Keratinocyte (primary cell): ENCODE measurements at regions not wholly inside any gene's neighbourhood (a gene's known extent, or its start where the extent isn't known, plus 50 kb on each side); places are given as distances from the start of the nearest gene placed in this dataset.

Source experiments
- DNase-seq: peaks from one replicate; pipeline ENCODE4 v3.0.0-alpha.2; 2011; ENCODE audit warnings: low read depth, missing footprints, low spot score
- FAIRE-seq: peaks from 2 replicates; lab custom pipeline; 2011; peaks lifted over from hg19 to GRCh38; lab: Jason Lieb, UNC
- H2AFZ ChIP-seq: 2 replicates; pipeline ENCODE4 v1.6.0; 2012; ENCODE audit warnings: low read length, control low read depth, inconsistent platforms; ENCODE audit not compliant: control insufficient read depth
- H3K27ac ChIP-seq: 2 replicates; pipeline ENCODE4 v1.5.1; 2011; ENCODE audit warnings: low read length; ENCODE audit not compliant: control insufficient read depth, insufficient read depth
- H3K27me3 ChIP-seq: 3 replicates; pipeline ENCODE4 v1.6.0; 2011; ENCODE audit warnings: low read length; ENCODE audit not compliant: control insufficient read depth, insufficient read depth; ENCODE audit errors: extremely low read depth
- H3K36me3 ChIP-seq, 2 experiments: 2 replicates in 1 of 2; 3 replicates in 1 of 2; pipeline ENCODE4 v1.5.1; 2011; ENCODE audit warnings: low read length in 2 of 2, mild to moderate bottlenecking in 1 of 2; ENCODE audit not compliant: control insufficient read depth in 2 of 2, insufficient read depth in 2 of 2; ENCODE audit errors: extremely low read depth in 1 of 2
- H3K4me1 ChIP-seq: 3 replicates; pipeline ENCODE4 v1.5.1; 2011; ENCODE audit warnings: low read length; ENCODE audit not compliant: control insufficient read depth, insufficient read depth; ENCODE audit errors: extremely low read depth
- H3K4me2 ChIP-seq: 3 replicates; pipeline ENCODE4 v1.6.0; 2011; ENCODE audit warnings: low read depth, low read length; ENCODE audit not compliant: control insufficient read depth, insufficient read depth; ENCODE audit errors: extremely low read depth
- H3K4me3 ChIP-seq, 3 experiments: fragments of 200-600 bp in 1 of 3; sonication (generic) in 1 of 3; 2 replicates in 2 of 3; 3 replicates in 1 of 3; pipeline ENCODE4 v1.5.1; 2011 to 2016; ENCODE audit warnings: low read length in 3 of 3, mild to moderate bottlenecking in 3 of 3, control low read depth in 2 of 3, inconsistent platforms in 1 of 3, low read depth in 1 of 3, mixed read lengths in 1 of 3, mixed run types in 1 of 3, moderate library complexity in 1 of 3; ENCODE audit not compliant: control insufficient read depth in 2 of 3, insufficient read depth in 2 of 3; ENCODE audit errors: extremely low read depth in 1 of 3
- H3K79me2 ChIP-seq: 2 replicates; pipeline ENCODE4 v1.6.0; 2012; ENCODE audit warnings: low read length; ENCODE audit not compliant: control insufficient read depth, insufficient read depth
- H3K9ac ChIP-seq: 3 replicates; pipeline ENCODE4 v1.6.0; 2011; ENCODE audit warnings: low read length; ENCODE audit not compliant: control insufficient read depth, insufficient read depth; ENCODE audit errors: extremely low read depth
- H3K9me1 ChIP-seq: 3 replicates; pipeline ENCODE4 v1.6.0; 2011; ENCODE audit warnings: low read length; ENCODE audit not compliant: control insufficient read depth, insufficient read depth; ENCODE audit errors: extremely low read depth
- H3K9me3 ChIP-seq: 2 replicates; pipeline ENCODE4 v1.5.1; 2012; ENCODE audit warnings: low read depth, low read length; ENCODE audit not compliant: control insufficient read depth
- H4K20me1 ChIP-seq: 3 replicates; pipeline ENCODE4 v1.6.0; 2011; ENCODE audit warnings: low read length; ENCODE audit not compliant: control insufficient read depth, insufficient read depth; ENCODE audit errors: extremely low read depth
- CTCF ChIP-seq, 3 experiments: IDR thresholded peaks in 1 of 3; conservative IDR thresholded peaks in 1 of 3; optimal IDR thresholded peaks in 1 of 3; 2 replicates in 2 of 3; 3 replicates in 1 of 3; pipeline versions ENCODE3 to v1.5.1; 2011; ENCODE audit warnings: low read length in 3 of 3, mild to moderate bottlenecking in 3 of 3, moderate library complexity in 2 of 3, control low read depth in 1 of 3, inconsistent platforms in 1 of 3; ENCODE audit not compliant: insufficient read depth in 2 of 3; ENCODE audit errors: extremely low read depth in 1 of 3
- EZH2 ChIP-seq: IDR thresholded peaks from one replicate; pipeline ENCODE4 v1.6.1; 2012; ENCODE audit warnings: inconsistent platforms, mild to moderate bottlenecking, low read length, moderate library complexity
- dilution Hi-C: fragments of 300-500 bp; cut with MboI; formaldehyde crosslinking; loops from one replicate; pipeline ENCODE4 v1.7.0; 2020; ENCODE audit warnings: low sequenced_read_pairs; ENCODE audit not compliant: extremely low pct_ligation_motif_present

GRCh38 chr2:151009437-151010175 is 252.1 kb downstream of the RBM43 start:
- H3K79me2 ChIP-seq, result no peaks in the 10 kb centered on the region
- no peak for FAIRE-seq
- no peaks in the 10 kb centered on the region for H4K20me1 ChIP-seq

GRCh38 chr2:151007365-151007764 is 254.3 kb downstream of the RBM43 start:
- Histone ChIP-seq H3K36me3 (no peaks in the 10 kb centered on the region), H3K4me2 (no peak overlapping the region), H2AFZ (no peak overlapping the region), H3K79me2 (no peaks in the 10 kb centered on the region), H3K9me1 (no peaks in the 10 kb centered on the region), H3K27me3 (no peaks in the 10 kb centered on the region), H3K4me3 (no peak overlapping the region), H3K9me3 (no peaks in the 10 kb centered on the region), H3K9ac (no peak overlapping the region), H4K20me1 (no peaks in the 10 kb centered on the region), H3K27ac (no peak overlapping the region), H3K4me1 (no peaks in the 10 kb centered on the region)
- dilution Hi-C loops, result no loop called here
- TF ChIP-seq EZH2, result no peak
- DNase-seq (no peak), FAIRE-seq (no peak)

More at GRCh38 chr2:151009437-151010175, 252.1 kb downstream of the RBM43 start:
- Histone ChIP-seq H3K36me3 (no peaks in the 10 kb centered on the region), H3K4me2 (no peak overlapping the region), H3K9me3 (no peaks in the 10 kb centered on the region), H2AFZ (no peak overlapping the region), H3K9me1 (no peaks in the 10 kb centered on the region), H3K27me3 (no peaks in the 10 kb centered on the region), H3K9ac (no peak overlapping the region), H3K4me1 (no peaks in the 10 kb centered on the region), H3K4me3 (no peak overlapping the region), H3K27ac (no peak overlapping the region)
- no peak for DNase-seq
- TF ChIP-seq EZH2 (no peak), CTCF (optimal IDR thresholded peaks at IDR 0.05 in 1 of 3, IDR thresholded peaks at IDR 0.05 in 1 of 3, conservative IDR thresholded peaks at IDR 0.05 in 1 of 3; ENCODE audit: extremely low read depth in 1 of 3, insufficient read depth in 2 of 3, low read length in 3 of 3) (no peak)
- dilution Hi-C loops, result no loop called here
